DND-41 (cell line): ENCODE measurements at regions not wholly inside any gene's neighbourhood (a gene's known extent, or its start where the extent isn't known, plus 50 kb on each side); places are given as distances from the start of the nearest gene placed in this dataset.

ENCODE experiments used
- CTCF ChIP-seq: IDR thresholded peaks from 2 replicates; pipeline ENCODE4 v1.5.1; 2012; ENCODE audit warnings: borderline replicate concordance, low read length, moderate library complexity, mild to moderate bottlenecking; ENCODE audit not compliant: poor library complexity, severe bottlenecking; ENCODE audit errors: extremely low read depth
- EZH2 ChIP-seq: IDR thresholded peaks from 3 replicates; pipeline ENCODE4 v1.6.1; 2012; ENCODE audit warnings: borderline replicate concordance, low read depth, mild to moderate bottlenecking, moderate library complexity, low read length, inconsistent platforms; ENCODE audit not compliant: severe bottlenecking

GRCh38 chr6:126770176-126770575 is 348.3 kb upstream of the RSPO3 start:
- TF ChIP-seq CTCF (no peak), EZH2 (no peak)
